ENCODE measurements at regions not wholly inside any gene's neighbourhood (a gene's known extent, or its start where the extent isn't known, plus 50 kb on each side); places are given as distances from the start of the nearest gene placed in this dataset.

GRCh38 chr10:29923416-29923965 is 135.9 kb downstream of the JCAD start:
- no peak for DNase-seq

DNA sequence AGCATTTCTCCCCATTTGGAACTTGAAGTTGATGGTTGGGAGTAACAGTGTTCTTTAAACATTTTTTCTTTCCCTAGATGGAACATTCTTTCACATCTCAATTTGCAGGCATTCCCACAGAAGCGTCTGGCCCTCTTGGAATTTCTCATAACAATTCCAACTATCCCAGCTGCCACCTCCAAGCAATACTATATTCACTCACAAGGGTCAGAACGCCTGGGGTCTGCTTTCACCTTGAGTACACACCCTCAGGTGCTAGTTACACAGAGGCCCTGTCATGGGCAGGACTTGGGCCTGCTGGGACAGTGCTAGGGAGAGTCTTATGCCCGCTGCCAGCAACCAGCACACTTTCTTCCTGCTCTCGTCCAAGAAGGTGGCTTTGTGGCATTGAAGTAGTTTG is 136.5 kb downstream of the JCAD start:
- no peak for DNase-seq

DNA sequence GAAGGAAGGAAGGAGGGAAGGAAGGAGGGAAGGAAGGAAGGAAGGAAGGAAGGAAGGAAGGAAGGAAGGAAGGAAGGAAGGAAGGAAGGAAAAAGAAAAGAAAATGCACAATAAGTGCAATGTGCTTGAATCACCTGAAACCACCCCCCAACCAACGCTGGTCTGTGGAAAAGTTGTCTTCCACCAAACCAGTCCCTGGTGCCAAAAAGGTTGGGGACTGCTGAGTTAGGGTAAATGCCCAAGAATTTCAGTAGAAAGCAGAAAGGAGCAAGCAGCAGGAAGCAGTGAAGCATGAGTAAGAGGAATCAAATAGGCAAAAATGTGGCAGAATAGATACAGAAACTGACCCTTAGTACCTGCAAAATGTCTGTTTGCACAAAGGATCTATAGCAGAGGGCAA is 137.2 kb downstream of the JCAD start:
- DNase-seq, result no peak

- DNase-seq, result no peak
These were observed 138.3 kb downstream of the JCAD start for GRCh38 chr10:29921071-29921446.

GRCh38 chr10:29920408-29921070 is 138.8 kb downstream of the JCAD start:
- DNase-seq, result no peak

DNA sequence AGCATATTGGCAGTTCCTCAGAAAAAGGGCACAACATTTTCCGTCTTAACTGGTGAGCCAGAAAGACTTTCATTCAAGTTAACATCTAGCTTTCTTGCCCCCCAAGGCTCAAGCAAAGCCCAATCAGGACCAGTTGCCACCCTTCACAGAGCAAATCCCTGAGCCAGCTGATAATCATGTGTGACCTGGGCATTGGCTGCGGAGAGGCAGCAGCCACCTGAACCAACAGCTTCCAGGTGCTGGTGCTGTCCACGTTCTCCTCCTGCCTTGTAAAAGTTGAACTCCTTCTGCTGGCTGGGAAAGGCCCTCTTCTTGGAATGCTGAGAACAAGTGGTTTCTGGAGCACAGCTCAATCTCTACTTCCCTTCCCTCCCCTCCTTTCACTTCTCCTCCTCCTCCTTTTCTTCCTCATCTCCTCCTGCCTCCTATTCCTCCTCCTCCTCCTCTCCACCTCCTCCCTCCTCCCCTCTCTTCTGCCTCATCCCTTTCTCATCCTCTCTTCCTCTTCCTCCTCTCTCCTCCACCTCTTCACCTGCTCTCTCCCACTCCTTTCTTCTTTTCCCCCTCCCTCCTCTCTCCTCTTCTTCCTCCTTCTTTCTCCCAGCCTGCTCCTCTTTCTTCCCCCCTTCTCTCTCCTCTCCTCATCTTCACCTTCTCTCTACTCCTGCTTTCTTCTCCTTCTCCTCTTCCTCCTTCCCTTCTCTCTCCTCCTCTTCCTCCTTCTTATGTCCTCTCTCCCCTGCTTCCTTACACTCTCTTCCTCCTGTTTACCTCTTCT is 140.6 kb downstream of the JCAD start:
- no peak for DNase-seq

DNA sequence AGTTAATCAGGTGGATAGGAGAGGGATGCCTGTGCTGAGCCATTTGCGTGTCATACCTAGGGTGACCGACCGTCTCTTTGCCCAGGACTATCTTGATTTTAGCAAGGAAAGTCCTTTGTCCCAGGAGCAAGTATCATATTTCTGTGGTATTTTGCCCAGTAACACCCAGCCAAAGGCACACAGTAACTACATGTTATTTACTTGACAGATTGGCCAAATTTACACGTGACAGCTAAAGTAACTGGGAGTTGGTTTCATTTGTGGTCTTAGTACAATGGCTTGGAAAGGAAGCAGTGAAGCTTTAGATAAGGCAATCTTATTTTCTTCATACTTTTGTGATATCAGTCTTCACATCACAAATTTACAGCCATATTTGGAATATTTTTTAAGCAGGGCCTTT is 142.1 kb downstream of the JCAD start:
- no peak for DNase-seq

DNA sequence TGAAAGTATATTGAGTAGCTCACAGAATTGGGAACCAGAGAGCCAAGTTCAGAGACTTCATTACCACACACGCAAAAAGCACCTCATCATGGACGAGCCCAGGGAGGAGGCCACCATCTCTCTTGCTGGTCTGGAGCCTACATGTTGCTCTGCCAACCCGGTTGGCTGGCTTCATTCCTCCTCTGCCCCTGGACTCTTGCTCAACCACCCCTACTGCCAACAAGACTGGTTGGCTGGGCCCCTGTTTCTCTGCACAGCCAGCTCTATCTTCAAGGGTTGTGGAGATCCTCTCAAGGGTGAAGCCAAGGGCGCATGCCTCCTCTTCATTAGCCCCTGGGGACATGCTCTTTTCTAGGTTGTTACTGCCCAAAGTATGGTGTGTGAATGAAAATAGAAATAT is 142.7 kb downstream of the JCAD start:
- DNase-seq, result no peak

GRCh38 chr10:29914986-29915785 is 144.2 kb downstream of the JCAD start:
- DNase-seq, result no peak

GRCh38 chr10:29908962-29909361 is 150.4 kb downstream of the JCAD start:
- DNase-seq, result peak; percentile 70

GRCh38 chr10:29900865-29901264 is 158.5 kb downstream of the JCAD start:
- no peak for DNase-seq

- no peak for DNase-seq
These were observed 161.2 kb downstream of the JCAD start for GRCh38 chr10:29897999-29898716.

- no peak for DNase-seq
These were observed 162.0 kb downstream of the JCAD start for GRCh38 chr10:29897430-29897829.

- DNase-seq, result no peak
These were observed 163.3 kb downstream of the JCAD start for GRCh38 chr10:29896053-29896452.

- no peak for DNase-seq
These were observed 163.9 kb downstream of the JCAD start for GRCh38 chr10:29895456-29895855.

DNA sequence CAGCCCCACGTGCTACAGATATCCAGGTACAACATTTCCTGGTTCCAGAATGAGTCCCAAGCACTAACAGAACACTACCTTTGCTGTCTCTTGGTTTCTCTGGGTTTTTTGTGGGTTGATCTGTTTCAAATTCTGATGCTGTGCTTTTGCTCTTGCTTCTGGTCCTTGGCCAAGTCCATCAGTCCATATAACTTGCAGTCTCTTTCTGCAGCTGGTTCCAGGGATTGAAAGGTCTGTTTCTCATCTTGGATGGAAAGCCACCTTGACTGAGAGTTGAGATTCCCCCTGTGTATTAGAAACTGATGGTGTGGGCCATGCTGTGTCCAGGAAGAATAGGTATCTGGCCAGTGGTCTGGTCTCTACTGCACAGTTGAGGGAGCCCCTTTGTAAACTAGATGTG is 171.1 kb downstream of the JCAD start:
- DNase-seq, result no peak

DNA sequence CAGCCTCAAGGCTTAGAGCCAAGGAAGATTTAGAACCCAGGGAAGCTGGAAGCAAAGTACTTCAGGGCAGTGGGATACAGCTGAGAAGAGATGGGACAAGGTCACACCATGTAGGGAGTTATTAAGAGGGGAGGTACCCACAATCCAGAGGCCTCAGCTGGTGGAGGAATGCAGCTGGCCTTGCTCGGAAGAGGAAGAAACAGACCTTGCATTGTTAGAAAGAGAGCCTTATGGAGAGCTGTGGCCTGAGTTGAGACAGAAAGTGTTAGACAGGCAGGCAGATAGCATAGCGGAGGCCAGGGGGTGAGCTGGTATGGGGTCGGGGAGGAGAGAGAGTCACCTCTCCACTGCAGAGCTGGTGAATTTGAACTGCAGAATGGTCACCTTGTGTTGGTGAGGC is 173.1 kb downstream of the JCAD start:
- no peak for DNase-seq

DNA sequence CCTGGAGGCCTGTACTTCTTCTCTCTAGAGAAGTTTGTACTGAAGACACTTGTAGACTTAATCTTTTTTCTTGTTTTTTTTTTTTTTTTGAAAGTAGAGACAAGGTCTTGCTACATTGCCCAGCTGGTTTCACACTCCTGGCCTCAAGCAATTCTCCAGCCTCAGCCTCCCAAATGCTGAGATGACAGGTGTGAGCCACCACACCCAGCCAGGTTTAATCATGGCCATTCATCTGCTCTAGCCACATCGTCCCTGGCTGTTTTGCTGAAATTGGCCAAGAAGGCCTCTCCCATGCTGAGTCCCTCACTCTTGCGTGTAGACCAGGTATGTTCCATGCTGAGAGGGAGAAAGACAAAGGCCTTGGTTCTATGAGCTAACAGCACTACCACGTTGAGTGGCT is 176.2 kb downstream of the JCAD start:
- DNase-seq, result no peak

GRCh38 chr10:29882766-29883165 is 176.6 kb downstream of the JCAD start:
- DNase-seq, result no peak

DNA sequence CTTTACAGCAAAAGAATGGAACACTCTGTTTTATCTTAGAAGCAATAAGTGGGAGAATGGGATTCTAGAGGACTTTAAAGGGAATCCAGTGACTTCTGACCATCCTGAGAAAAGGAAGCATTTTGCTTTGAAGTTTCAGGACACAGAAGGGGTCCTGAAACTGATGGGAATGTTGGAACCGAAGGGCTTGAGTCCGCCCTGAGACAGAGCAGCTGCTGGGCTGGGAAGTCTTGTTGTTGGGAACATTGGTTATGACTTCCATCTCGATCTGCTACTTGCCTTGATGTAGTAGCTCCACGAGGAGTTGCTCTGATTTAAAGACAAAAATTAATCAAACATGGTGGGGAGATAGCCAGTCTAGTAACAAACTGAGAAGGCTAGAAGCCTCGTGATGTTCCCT is 177.6 kb downstream of the JCAD start:
- no peak for DNase-seq

DNA sequence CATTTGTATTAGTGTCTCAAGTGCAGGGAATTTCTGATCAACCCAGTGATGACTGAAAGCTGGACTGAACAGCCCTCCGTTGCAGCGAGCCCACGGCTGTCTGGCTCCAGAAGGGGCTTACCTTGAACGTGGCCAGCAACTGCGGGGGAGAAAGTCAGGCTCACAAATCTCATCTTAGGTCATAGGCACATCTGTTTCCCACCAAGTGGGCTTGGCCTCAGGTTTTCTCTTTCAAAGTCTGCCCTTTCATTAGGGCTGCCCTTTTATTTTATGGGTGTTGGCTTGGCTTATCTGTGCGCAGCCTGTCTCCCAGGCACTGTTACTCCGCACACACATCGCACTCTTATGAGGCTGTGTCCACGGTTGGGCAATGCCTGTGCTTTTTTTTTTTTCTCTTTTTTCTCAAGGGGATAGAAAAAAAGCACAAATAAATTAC is 178.0 kb downstream of the JCAD start:
- no peak for DNase-seq

DNA sequence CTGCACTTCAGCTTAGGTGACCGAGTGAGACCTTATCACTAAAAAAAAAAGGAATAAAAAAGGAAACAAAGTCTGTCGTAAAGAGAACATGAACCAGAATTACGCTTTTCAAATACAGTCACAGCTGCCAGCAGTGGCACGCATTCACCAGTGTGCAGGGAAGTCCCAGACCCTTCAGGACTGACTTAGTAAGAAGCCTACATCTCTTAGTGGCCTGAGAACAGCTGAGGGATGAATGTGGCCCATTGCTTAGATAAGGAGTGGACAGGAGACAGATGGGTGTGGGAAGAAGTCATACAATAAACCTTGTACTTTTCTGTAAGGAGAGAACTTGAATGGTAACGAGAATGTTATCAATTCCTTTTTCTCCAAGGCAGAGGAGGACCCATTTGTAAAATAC is 178.5 kb downstream of the JCAD start:
- no peak for DNase-seq

DNA sequence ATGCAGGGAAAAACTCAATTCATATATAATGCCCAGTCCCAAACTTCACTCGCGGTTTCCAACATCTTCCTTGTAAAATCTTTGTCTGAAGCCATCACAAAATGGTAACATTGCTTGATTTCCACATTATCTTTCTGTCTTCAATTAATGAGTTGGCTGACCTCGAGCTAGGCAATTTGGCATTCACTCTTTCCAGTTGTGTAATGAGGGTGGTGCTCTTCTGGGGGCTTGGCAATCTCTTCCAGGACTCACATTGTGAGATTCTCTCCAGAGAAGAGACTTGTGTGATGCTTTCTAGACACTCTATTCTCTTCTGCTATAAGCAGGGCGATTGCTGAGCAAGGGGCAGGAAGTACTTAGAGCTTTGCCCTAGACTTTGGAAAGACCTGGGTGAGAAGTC is 179.5 kb downstream of the JCAD start:
- DNase-seq, result no peak
